Gastroesophageal sphincter (tissue), 3 donors: ENCODE measurements at regions not wholly inside any gene's neighbourhood (a gene's known extent, or its start where the extent isn't known, plus 50 kb on each side); places are given as distances from the start of the nearest gene placed in this dataset.

Experiments
- CTCF ChIP-seq, 4 experiments: fragments of 200-600 bp in 2 of 4; fragments of 450-650 bp in 2 of 4; sonication (generic) in 1 of 4; IDR thresholded peaks; one replicate each; pipeline ENCODE4 v1.5.1; 2017 to 2019; ENCODE audit warnings: antibody characterized with exemption in 4 of 4, mild to moderate bottlenecking in 2 of 4, moderate library complexity in 2 of 4
- EP300 ChIP-seq: sonication (generic); formaldehyde crosslinking; IDR thresholded peaks from one replicate; pipeline ENCODE4 v1.6.1; 2017; ENCODE audit warnings: antibody characterized with exemption, mild to moderate bottlenecking

GRCh38 chr3:64422192-64422591 is 196.9 kb upstream of the PRICKLE2 start:
- TF ChIP-seq EP300 = no peak
- TF ChIP-seq CTCF (IDR thresholded peaks at IDR 0.05) = no peak
